HG02610 (cell line): ENCODE measurements at regions not wholly inside any gene's neighbourhood (a gene's known extent, or its start where the extent isn't known, plus 50 kb on each side); places are given as distances from the start of the nearest gene placed in this dataset.
"Not testable (repeated sequence)": the region's sequence is repeated elsewhere in the genome, so short reads cannot be mapped to it uniquely, and the experiment has no call there.

Source experiments
- ATAC-seq: cut with Tn5 transposase; IDR thresholded peaks from one replicate; pipeline ENCODE4 v1.9.1; 2021; ENCODE audit warnings: mild to moderate bottlenecking, moderate library complexity; ENCODE audit not compliant: unreplicated experiment

- ATAC-seq, result no peak
Observed at GRCh38 chr5:102613661-102614060, 114.9 kb upstream of the SLCO6A1 start.

- ATAC-seq, result no peak
Observed at GRCh38 chr5:102617191-102618187, 118.7 kb upstream of the SLCO6A1 start.

- ATAC-seq, result no peak
Observed at GRCh38 chr5:102622262-102622661, 123.5 kb upstream of the SLCO6A1 start.

GRCh38 chr5:102623329-102624065 lies 124.7 kb upstream of the SLCO6A1 start:
- ATAC-seq, result no peak

- no peak for ATAC-seq
Observed at GRCh38 chr5:102624405-102624804, 125.6 kb upstream of the SLCO6A1 start.

- no peak for ATAC-seq
Observed at GRCh38 chr5:102625468-102625867, 126.7 kb upstream of the SLCO6A1 start.

- ATAC-seq, result no peak
Observed at GRCh38 chr5:102625928-102626327, 127.1 kb upstream of the SLCO6A1 start.

GRCh38 chr5:102627315-102627714 lies 127.8 kb upstream of the PAM start:
- no peak for ATAC-seq

GRCh38 chr5:102628441-102629175 lies 126.5 kb upstream of the PAM start:
- no peak for ATAC-seq

- no peak for ATAC-seq
Observed at GRCh38 chr5:102629827-102630605, 125.1 kb upstream of the PAM start.

- not testable (repeated sequence) for ATAC-seq
Observed at GRCh38 chr5:102635399-102635798, 119.7 kb upstream of the PAM start.

- ATAC-seq, result no peak
Observed at GRCh38 chr5:102638316-102638715, 116.8 kb upstream of the PAM start.

- ATAC-seq, result no peak
Observed at GRCh38 chr5:102638912-102639652, 116.0 kb upstream of the PAM start.

- no peak for ATAC-seq
Observed at GRCh38 chr5:102649731-102650130, 105.4 kb upstream of the PAM start.

- ATAC-seq, result no peak
Observed at GRCh38 chr5:102651466-102651865, 103.6 kb upstream of the PAM start.

GRCh38 chr5:102654559-102655349 lies 100.4 kb upstream of the PAM start:
- no peak for ATAC-seq

- ATAC-seq, result no peak
Observed at GRCh38 chr5:102659151-102659550, 96.0 kb upstream of the PAM start.

GRCh38 chr5:102660111-102660510 lies 95.0 kb upstream of the PAM start:
- no peak for ATAC-seq
